K562 (cell line): ENCODE measurements at regions not wholly inside any gene's neighbourhood (a gene's known extent, or its start where the extent isn't known, plus 50 kb on each side); places are given as distances from the start of the nearest gene placed in this dataset.

ENCODE experiments used
- C11orf30 ChIP-seq: fragments of 450-650 bp; IDR thresholded peaks from 2 replicates; pipeline ENCODE4 v1.6.1; 2016; ENCODE audit warnings: low read depth, mild to moderate bottlenecking
- ESRRA ChIP-seq: fragments of 450-650 bp; IDR thresholded peaks from 2 replicates; pipeline ENCODE4 v1.6.1; 2014; ENCODE audit warnings: low read depth, mild to moderate bottlenecking, moderate library complexity, borderline replicate concordance
- ETS1 ChIP-seq: conservative IDR thresholded peaks from 2 replicates; pipeline ENCODE4 v1.6.1; 2011; ENCODE audit warnings: low read depth, mild to moderate bottlenecking, low read length; ENCODE audit not compliant: control insufficient read depth
- HOXB6 ChIP-seq: fragments of 250-450 bp; sonication (Bioruptor Pico); IDR thresholded peaks from 2 replicates; pipeline ENCODE4 v1.5.1; 2022; ENCODE audit warnings: mild to moderate bottlenecking, borderline replicate concordance
- MAFF ChIP-seq: IDR thresholded peaks from 2 replicates; pipeline ENCODE4 v1.6.1; 2012; ENCODE audit warnings: low read length, improper control_type of control experiment
- PKNOX1 ChIP-seq: fragments of 450-650 bp; IDR thresholded peaks from 2 replicates; pipeline ENCODE4 v1.6.1; 2016
- POLR2AphosphoS2 ChIP-seq: IDR thresholded peaks from 2 replicates; pipeline ENCODE4 v1.6.1; 2012; ENCODE audit warnings: low read length, improper control_type of control experiment
- TEAD2 ChIP-seq: fragments of 450-650 bp; IDR thresholded peaks from 2 replicates; pipeline ENCODE4 v1.6.1; 2016; ENCODE audit warnings: missing genetic modification characterization, control low read depth, missing compliant biosample characterization
- WHSC1 ChIP-seq: IDR thresholded peaks from one replicate; pipeline ENCODE4 v1.6.1; 2012; ENCODE audit warnings: low read length, control low read depth, inconsistent platforms
- ZNF589 ChIP-seq: fragments of 200-800 bp; sonication (Bioruptor generic); IDR thresholded peaks from 2 replicates; pipeline ENCODE4 v1.6.1; 2016; ENCODE audit warnings: low read depth, missing genetic modification characterization, missing compliant biosample characterization
- TF ChIP-seq, protein P1 (sequence below), 2 experiments: fragments of 450-650 bp in 1 of 2; sonication (generic) in 1 of 2; formaldehyde crosslinking in 1 of 2; IDR thresholded peaks; 2 replicates each; pipeline versions ENCODE4 v1.7.1 to v1.9.0; 2016 to 2022; ENCODE audit warnings: inconsistent platforms in 1 of 2, mild to moderate bottlenecking in 1 of 2, missing genetic modification reagents in 1 of 2

- TF ChIP-seq ESRRA = no peak
- TF ChIP-seq TEAD2 (tag) = no peak
- peak; percentile 97 for TF ChIP-seq PKNOX1
- no peak for TF ChIP-seq HOXB6 (CRISPR knock-in tag)
- TF ChIP-seq WHSC1 = no peak
- peak; percentile 97 for TF ChIP-seq C11orf30
- TF ChIP-seq ETS1 = peak; percentile 42
- TF ChIP-seq, protein P1, sequence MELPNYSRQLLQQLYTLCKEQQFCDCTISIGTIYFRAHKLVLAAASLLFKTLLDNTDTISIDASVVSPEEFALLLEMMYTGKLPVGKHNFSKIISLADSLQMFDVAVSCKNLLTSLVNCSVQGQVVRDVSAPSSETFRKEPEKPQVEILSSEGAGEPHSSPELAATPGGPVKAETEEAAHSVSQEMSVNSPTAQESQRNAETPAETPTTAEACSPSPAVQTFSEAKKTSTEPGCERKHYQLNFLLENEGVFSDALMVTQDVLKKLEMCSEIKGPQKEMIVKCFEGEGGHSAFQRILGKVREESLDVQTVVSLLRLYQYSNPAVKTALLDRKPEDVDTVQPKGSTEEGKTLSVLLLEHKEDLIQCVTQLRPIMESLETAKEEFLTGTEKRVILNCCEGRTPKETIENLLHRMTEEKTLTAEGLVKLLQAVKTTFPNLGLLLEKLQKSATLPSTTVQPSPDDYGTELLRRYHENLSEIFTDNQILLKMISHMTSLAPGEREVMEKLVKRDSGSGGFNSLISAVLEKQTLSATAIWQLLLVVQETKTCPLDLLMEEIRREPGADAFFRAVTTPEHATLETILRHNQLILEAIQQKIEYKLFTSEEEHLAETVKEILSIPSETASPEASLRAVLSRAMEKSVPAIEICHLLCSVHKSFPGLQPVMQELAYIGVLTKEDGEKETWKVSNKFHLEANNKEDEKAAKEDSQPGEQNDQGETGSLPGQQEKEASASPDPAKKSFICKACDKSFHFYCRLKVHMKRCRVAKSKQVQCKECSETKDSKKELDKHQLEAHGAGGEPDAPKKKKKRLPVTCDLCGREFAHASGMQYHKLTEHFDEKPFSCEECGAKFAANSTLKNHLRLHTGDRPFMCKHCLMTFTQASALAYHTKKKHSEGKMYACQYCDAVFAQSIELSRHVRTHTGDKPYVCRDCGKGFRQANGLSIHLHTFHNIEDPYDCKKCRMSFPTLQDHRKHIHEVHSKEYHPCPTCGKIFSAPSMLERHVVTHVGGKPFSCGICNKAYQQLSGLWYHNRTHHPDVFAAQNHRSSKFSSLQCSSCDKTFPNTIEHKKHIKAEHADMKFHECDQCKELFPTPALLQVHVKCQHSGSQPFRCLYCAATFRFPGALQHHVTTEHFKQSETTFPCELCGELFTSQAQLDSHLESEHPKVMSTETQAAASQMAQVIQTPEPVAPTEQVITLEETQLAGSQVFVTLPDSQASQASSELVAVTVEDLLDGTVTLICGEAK (IDR thresholded peaks at IDR 0.05) = peak; percentile 74; the same call in 1 of the 2 replicates
- TF ChIP-seq, protein P1 (CRISPR knock-in tag; IDR thresholded peaks at IDR 0.05) = no peak
- peak; percentile 91 for TF ChIP-seq MAFF
- TF ChIP-seq POLR2AphosphoS2 = peak; percentile 87; the same call in 1 of the 2 replicates
- 0 out of 2 replicates have a peak, but pooled peaks have one; percentile 38 for TF ChIP-seq ZNF589 (CRISPR knock-in tag)
Measured at GRCh38 chr4:126955292-126956183, 677.2 kb upstream of the INTU start (continued).
